Psoas muscle (tissue), 7 donors: ENCODE measurements at regions not wholly inside any gene's neighbourhood (a gene's known extent, or its start where the extent isn't known, plus 50 kb on each side); places are given as distances from the start of the nearest gene placed in this dataset.

ENCODE experiments used
- ATAC-seq, 4 donors: fragments of 200-7000 bp; cut with Tn5 transposase; one replicate each; pipeline ENCODE4 v1.9.1; 2020; ENCODE audit warnings: moderate library complexity in 3 of 4, mild to moderate bottlenecking in 2 of 4
- DNase-seq, 2 donors: peaks; one replicate each; pipeline ENCODE4 v3.0.0-alpha.2; 2020
- H3K27ac ChIP-seq: fragments of 200-600 bp; one replicate; pipeline ENCODE4 v1.8.0; 2022
- H3K27me3 ChIP-seq, 3 donors: fragments of 200-600 bp in 1 of 3; one replicate each; pipeline versions ENCODE4 v1.6.1 to v1.8.0; 2013 to 2022; ENCODE audit warnings: low read length in 2 of 3, mild to moderate bottlenecking in 2 of 3, moderate library complexity in 1 of 3; ENCODE audit not compliant: insufficient read depth in 3 of 3
- H3K36me3 ChIP-seq, 2 donors: fragments of 200-600 bp in 1 of 2; one replicate each; pipeline versions ENCODE4 v1.6.1 to v1.8.0; 2013 to 2022; ENCODE audit warnings: low read depth in 1 of 2, mild to moderate bottlenecking in 1 of 2, moderate library complexity in 1 of 2; ENCODE audit not compliant: insufficient read depth in 1 of 2
- H3K4me1 ChIP-seq: fragments of 200-600 bp; one replicate; pipeline ENCODE4 v1.8.0; 2022
- H3K4me3 ChIP-seq: fragments of 200-600 bp; one replicate; pipeline ENCODE4 v1.8.0; 2022; ENCODE audit warnings: mild to moderate bottlenecking
- H3K9me3 ChIP-seq: fragments of 200-600 bp; one replicate; pipeline ENCODE4 v1.8.0; 2022
- WGBS, 3 donors: extraction: QIAGEN DNeasy Blood & Tissue Kit; methylation state at CpG; one replicate each; pipeline versions ENCODE4 v1.1.6 to v1.1.7; 2013; 5-methylcytosine and 5-hydroxymethylcytosine counted together
- intact Hi-C, 2 donors: fragments of 100-400 bp; cut with DNase I; formaldehyde crosslinking; loops; one replicate each; pipeline versions ENCODE4 v1.11.0 to v1.14.2; 2022
- TF ChIP-seq, protein P1 (sequence below): fragments of 200-600 bp; IDR thresholded peaks from one replicate; pipeline ENCODE4 v1.8.0; 2022; ENCODE audit warnings: antibody characterized with exemption
- donor health status: healthy with polysubstance abuse.
- donor health status: DM: no; HTN: no; CAD: no; lungs with moderate emphysema.
- donor health status: Bipolar disorder and iron deficiency.
- donor health status: healthy.
- donor health status: DM: yes; HTN: yes; CAD: no.
- donor health status: DM: no; HTN: no; CAD: no.
- donor health status: DM: yes; HTN: yes; CAD: no.

GRCh38 chr1:181169281-181169865 is 80.9 kb downstream of the IER5 start:
- intact Hi-C loops, result loop anchor here (5.0 kb wide), 3 partner anchors 132 to 652 kb away; no protein-coding TSS in a partner anchor
- peaks cover 7% of the 10 kb centered on the region for H3K4me1 ChIP-seq
- ATAC-seq, result no peak
- H3K9me3 ChIP-seq, result no peaks in the 10 kb centered on the region
- H3K27me3 ChIP-seq, result peaks cover 0 to 3% (median 0%) of the 10 kb centered on the region in 3 donors
- H3K4me3 ChIP-seq, result no peak overlapping the region
- TF ChIP-seq, protein P1, sequence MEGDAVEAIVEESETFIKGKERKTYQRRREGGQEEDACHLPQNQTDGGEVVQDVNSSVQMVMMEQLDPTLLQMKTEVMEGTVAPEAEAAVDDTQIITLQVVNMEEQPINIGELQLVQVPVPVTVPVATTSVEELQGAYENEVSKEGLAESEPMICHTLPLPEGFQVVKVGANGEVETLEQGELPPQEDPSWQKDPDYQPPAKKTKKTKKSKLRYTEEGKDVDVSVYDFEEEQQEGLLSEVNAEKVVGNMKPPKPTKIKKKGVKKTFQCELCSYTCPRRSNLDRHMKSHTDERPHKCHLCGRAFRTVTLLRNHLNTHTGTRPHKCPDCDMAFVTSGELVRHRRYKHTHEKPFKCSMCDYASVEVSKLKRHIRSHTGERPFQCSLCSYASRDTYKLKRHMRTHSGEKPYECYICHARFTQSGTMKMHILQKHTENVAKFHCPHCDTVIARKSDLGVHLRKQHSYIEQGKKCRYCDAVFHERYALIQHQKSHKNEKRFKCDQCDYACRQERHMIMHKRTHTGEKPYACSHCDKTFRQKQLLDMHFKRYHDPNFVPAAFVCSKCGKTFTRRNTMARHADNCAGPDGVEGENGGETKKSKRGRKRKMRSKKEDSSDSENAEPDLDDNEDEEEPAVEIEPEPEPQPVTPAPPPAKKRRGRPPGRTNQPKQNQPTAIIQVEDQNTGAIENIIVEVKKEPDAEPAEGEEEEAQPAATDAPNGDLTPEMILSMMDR, result no peak
- no peaks in the 10 kb centered on the region for H3K36me3 ChIP-seq
- no peak for DNase-seq
- no peak overlapping the region for H3K27ac ChIP-seq
- WGBS, 3 donors, result 76 to 79% (median 77%) methylated on average over 8 of the region's 8 CpGs

- DNase-seq (no peak), ATAC-seq (no peak)
- intact Hi-C loops, result no loop called here
- no peaks in the 10 kb centered on the region for H3K9me3 ChIP-seq
- H3K27ac ChIP-seq, result no peak overlapping the region
- WGBS, 3 donors, result 81 to 93% (median 85%) methylated on average over 3 of the region's 3 CpGs
- TF ChIP-seq, protein P1, result no peak
- H3K4me1 ChIP-seq, result peaks cover 7% of the 10 kb centered on the region
- no peaks in the 10 kb centered on the region for H3K36me3 ChIP-seq
- H3K4me3 ChIP-seq, result no peak overlapping the region
- peaks cover 0 to 3% (median 0%) of the 10 kb centered on the region in 3 donors for H3K27me3 ChIP-seq
Measured at GRCh38 chr1:181170194-181170593, 81.7 kb downstream of the IER5 start.

DNA sequence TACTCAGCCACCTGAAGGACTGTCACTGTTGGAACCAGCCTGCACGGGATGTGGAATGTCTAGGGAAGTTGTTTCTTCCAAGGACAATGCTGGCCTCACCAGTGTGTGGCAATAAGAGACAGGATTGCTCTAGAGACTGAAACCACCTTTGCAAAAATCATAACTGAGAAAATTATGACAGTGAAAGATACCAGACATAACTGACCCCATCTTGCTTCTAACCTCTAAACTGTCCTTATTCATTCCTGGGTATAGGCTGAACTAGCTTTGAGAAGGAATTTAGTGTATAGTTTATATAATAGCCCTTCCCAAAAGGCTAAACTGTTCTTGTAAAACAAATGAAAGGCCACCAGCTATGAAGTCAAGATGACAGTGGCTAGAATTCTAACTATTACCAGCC is 83.6 kb downstream of the IER5 start:
- H3K4me1 ChIP-seq, result no peaks in the 10 kb centered on the region
- no peaks in the 10 kb centered on the region for H3K9me3 ChIP-seq
- TF ChIP-seq, protein P1, result no peak
- H3K36me3 ChIP-seq, result no peaks in the 10 kb centered on the region
- no peak overlapping the region for H3K27ac ChIP-seq
- ATAC-seq (no peak), DNase-seq (no peak)
- intact Hi-C loops, result no loop called here
- WGBS, 3 donors, result 60 to 73% (median 68%) methylated on average over 1 of the region's 1 CpG
- no peak overlapping the region for H3K4me3 ChIP-seq
- H3K27me3 ChIP-seq, result peaks cover 0 to 3% (median 0%) of the 10 kb centered on the region in 3 donors

DNA sequence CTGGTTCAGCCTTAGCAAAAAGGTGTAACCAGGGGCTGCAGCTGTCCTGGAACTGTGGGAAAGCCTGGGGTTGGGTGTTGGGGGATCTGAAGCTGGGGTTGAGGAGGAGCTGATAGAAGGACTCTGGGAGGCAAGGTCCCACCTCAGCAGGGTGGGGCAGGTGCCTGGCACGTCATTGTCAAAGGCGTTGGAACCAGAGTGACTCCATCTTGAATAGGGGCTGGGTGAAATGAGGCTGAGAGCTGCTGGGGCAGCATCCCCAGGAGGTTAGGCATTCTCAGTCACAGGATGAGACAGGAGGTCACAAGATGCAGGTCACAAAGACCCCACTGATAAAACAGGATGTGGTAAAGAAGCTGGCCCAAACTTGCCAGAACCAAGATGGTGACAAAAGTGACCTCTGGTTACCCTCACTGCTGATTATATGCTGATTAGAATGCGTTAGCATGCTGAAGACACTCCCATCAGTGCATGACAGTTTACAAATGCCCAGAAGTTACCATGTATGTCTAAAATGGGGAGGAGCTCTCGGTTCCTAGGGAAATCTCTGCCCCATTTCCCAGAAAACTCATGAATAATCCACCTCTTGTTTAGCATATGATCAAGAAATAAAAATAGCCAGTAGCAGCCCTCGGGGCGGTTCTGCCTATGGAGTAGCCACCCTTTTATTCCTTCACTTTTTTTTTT is 85.4 kb downstream of the IER5 start:
- intact Hi-C loops, result no loop called here
- WGBS, 3 donors, result 68 to 81% (median 71%) methylated on average over 6 of the region's 6 CpGs
- Histone ChIP-seq H3K27me3 (peaks cover 0 to 3% (median 0%) of the 10 kb centered on the region in 3 donors), H3K4me1 (no peaks in the 10 kb centered on the region), H3K27ac (no peak overlapping the region), H3K36me3 (no peaks in the 10 kb centered on the region), H3K9me3 (no peaks in the 10 kb centered on the region), H3K4me3 (no peak overlapping the region)
- ATAC-seq (peak in 1 of 4 donors; percentile 22), DNase-seq (no peak)
- TF ChIP-seq, protein P1, result no peak
